ENCODE measurements at regions not wholly inside any gene's neighbourhood (a gene's known extent, or its start where the extent isn't known, plus 50 kb on each side); places are given as distances from the start of the nearest gene placed in this dataset.

DNA sequence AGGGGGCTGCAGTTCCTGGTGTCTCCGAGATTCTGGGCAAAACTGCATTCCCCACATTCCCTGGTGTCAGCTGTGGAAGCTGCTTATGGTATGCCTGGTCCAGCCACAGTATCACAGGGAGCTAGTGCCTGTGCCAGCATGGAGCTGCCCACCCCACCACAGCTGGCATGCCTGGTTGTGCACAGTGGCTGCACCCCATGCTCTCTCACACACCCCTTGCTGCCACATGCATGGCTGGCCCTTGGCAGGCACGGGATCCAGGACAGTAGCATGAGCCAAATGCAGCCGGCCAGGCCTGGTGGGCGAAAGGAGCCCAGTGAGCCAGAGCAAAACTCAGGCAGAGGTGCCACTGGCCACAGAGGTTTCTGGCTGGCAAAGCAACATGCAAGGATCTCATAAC, 418.0 kb upstream of the SPOCK3 start:
- TF ChIP-seq ESRRA (IDR thresholded peaks at IDR 0.05; ENCODE audit: low read length), result no peak
- TF ChIP-seq EGR1 (IDR thresholded peaks at IDR 0.05; ENCODE audit: borderline replicate concordance in 1 of 2, low read depth in 2 of 2, low read length in 2 of 2), result no peak
- no peak for TF ChIP-seq FOS (IDR thresholded peaks at IDR 0.05; ENCODE audit: borderline replicate concordance, extremely low read depth, insufficient read length)
- no peak for TF ChIP-seq NR2C2 (IDR thresholded peaks at IDR 0.05; ENCODE audit: borderline replicate concordance, control insufficient read depth, insufficient read length, low read depth)
- no peak for TF ChIP-seq REST (IDR thresholded peaks at IDR 0.05; ENCODE audit: low read depth, low read length)
- TF ChIP-seq CHD2 (IDR thresholded peaks at IDR 0.05; ENCODE audit: borderline replicate concordance, low read depth, low read length), result no peak

All from GM12878 (cell line).